HEK293 (cell line): ENCODE measurements at regions not wholly inside any gene's neighbourhood (a gene's known extent, or its start where the extent isn't known, plus 50 kb on each side); places are given as distances from the start of the nearest gene placed in this dataset.

Source experiments
- CTCF ChIA-PET: fragments of 350-600 bp; formaldehyde crosslinking; extraction: SDS; loops from one replicate; lab custom pipeline; 2021; ENCODE audit warnings: antibody characterized with exemption; lab: Yijun Ruan, JAX
- POLR2A ChIA-PET: fragments of 300-600 bp; formaldehyde crosslinking; extraction: SDS; loops from one replicate; lab custom pipeline; 2020; ENCODE audit warnings: antibody characterized with exemption, inconsistent platforms; lab: Yijun Ruan, JAX
- H3K27ac ChIP-seq: fragments of 200-500 bp; sonication (Bioruptor generic); 2 replicates; pipeline ENCODE4 v1.5.1; 2014; ENCODE audit warnings: low read depth, low read length, control low read depth, inconsistent platforms; ENCODE audit errors: extremely low read depth
- H3K36me3 ChIP-seq, 2 experiments: fragments of 200-500 bp in 1 of 2; sonication (Bioruptor generic) in 1 of 2; 1 replicate in 1 of 2; 2 replicates in 1 of 2; pipeline ENCODE4 v1.5.1; 2014 to 2017; ENCODE audit warnings: inconsistent platforms in 2 of 2, low read length in 2 of 2; ENCODE audit not compliant: control insufficient read depth in 2 of 2, insufficient read depth in 1 of 2
- H3K4me1 ChIP-seq: fragments of 200-500 bp; sonication (Bioruptor generic); 2 replicates; pipeline ENCODE4 v1.5.1; 2014; ENCODE audit warnings: mild to moderate bottlenecking, low read length, inconsistent platforms; ENCODE audit not compliant: control insufficient read depth, insufficient read depth
- H3K4me3 ChIP-seq: 2 replicates; pipeline ENCODE4 v1.5.1; 2011; ENCODE audit warnings: low read depth, mild to moderate bottlenecking, control low read depth, low read length, moderate library complexity
- H3K9me3 ChIP-seq: fragments of 200-500 bp; sonication (Bioruptor generic); 2 replicates; pipeline ENCODE4 v1.5.1; 2014; ENCODE audit warnings: low read depth, low read length, inconsistent platforms; ENCODE audit not compliant: control insufficient read depth, insufficient read depth
- GLI2 ChIP-seq: fragments of 450-650 bp; formaldehyde crosslinking; IDR thresholded peaks from 2 replicates; pipeline ENCODE4; 2017; ENCODE audit warnings: missing biosample characterization, missing genetic modification characterization, low read depth, borderline replicate concordance
- KLF7 ChIP-seq: fragments of 450-650 bp; formaldehyde crosslinking; IDR thresholded peaks from 2 replicates; pipeline ENCODE4 v1.5.1; 2016; ENCODE audit warnings: missing biosample characterization, missing genetic modification characterization, borderline replicate concordance
- MYNN ChIP-seq: fragments of 450-650 bp; formaldehyde crosslinking; IDR thresholded peaks from 2 replicates; pipeline ENCODE4 v1.5.1; 2016; ENCODE audit warnings: missing biosample characterization, missing genetic modification characterization, borderline replicate concordance
- ZNF10 ChIP-seq: fragments of 450-650 bp; formaldehyde crosslinking; IDR thresholded peaks from 2 replicates; pipeline ENCODE4 v1.5.1; 2017; ENCODE audit warnings: missing biosample characterization, missing genetic modification characterization
- ZNF19 ChIP-seq: fragments of 450-650 bp; formaldehyde crosslinking; IDR thresholded peaks from 2 replicates; pipeline ENCODE4; 2016; ENCODE audit warnings: missing biosample characterization, missing genetic modification characterization, low read depth
- ZNF202 ChIP-seq: fragments of 450-650 bp; formaldehyde crosslinking; IDR thresholded peaks from 2 replicates; pipeline ENCODE4 v1.5.1; 2016; ENCODE audit warnings: missing biosample characterization, missing genetic modification characterization, borderline replicate concordance
- ZNF214 ChIP-seq: fragments of 450-650 bp; formaldehyde crosslinking; IDR thresholded peaks from 2 replicates; pipeline ENCODE4 v1.5.1; 2017; ENCODE audit warnings: missing biosample characterization, mild to moderate bottlenecking, missing genetic modification characterization, borderline replicate concordance
- ZNF292 ChIP-seq: fragments of 450-650 bp; formaldehyde crosslinking; IDR thresholded peaks from 2 replicates; pipeline ENCODE4 v1.5.1; 2016; ENCODE audit warnings: low read depth, missing biosample characterization, missing genetic modification characterization, borderline replicate concordance
- ZNF423 ChIP-seq: fragments of 450-650 bp; formaldehyde crosslinking; IDR thresholded peaks from 2 replicates; pipeline ENCODE4 v1.5.1; 2016; ENCODE audit warnings: missing biosample characterization, missing genetic modification characterization
- ZNF555 ChIP-seq: fragments of 450-650 bp; formaldehyde crosslinking; conservative IDR thresholded peaks from 2 replicates; pipeline ENCODE4 v1.5.1; 2017; ENCODE audit warnings: missing biosample characterization, mild to moderate bottlenecking, missing genetic modification characterization, inconsistent platforms
- ZNF707 ChIP-seq: fragments of 450-650 bp; formaldehyde crosslinking; IDR thresholded peaks from 2 replicates; pipeline ENCODE4 v1.5.1; 2016; ENCODE audit warnings: missing biosample characterization, missing genetic modification characterization
- TF ChIP-seq, protein P1 (sequence below): fragments of 450-650 bp; formaldehyde crosslinking; IDR thresholded peaks from 2 replicates; pipeline ENCODE4 v1.5.1; 2017; ENCODE audit warnings: missing biosample characterization, missing genetic modification characterization
- TF ChIP-seq, protein P2 (sequence below): fragments of 450-650 bp; formaldehyde crosslinking; IDR thresholded peaks from 2 replicates; pipeline ENCODE4 v1.5.1; 2016; ENCODE audit warnings: missing biosample characterization, missing genetic modification characterization, low read depth
- TF ChIP-seq, protein P3 (sequence below): fragments of 450-650 bp; formaldehyde crosslinking; IDR thresholded peaks from 2 replicates; pipeline ENCODE4 v1.5.0; 2017; ENCODE audit warnings: missing biosample characterization, missing genetic modification characterization, borderline replicate concordance
- TF ChIP-seq, protein P4 (sequence below): fragments of 450-650 bp; formaldehyde crosslinking; IDR thresholded peaks from 2 replicates; pipeline ENCODE4 v1.5.1; 2016; ENCODE audit warnings: missing biosample characterization, missing genetic modification characterization
- TF ChIP-seq, protein P5 (sequence below): fragments of 450-650 bp; formaldehyde crosslinking; IDR thresholded peaks from 2 replicates; pipeline ENCODE4 v1.5.1; 2016; ENCODE audit warnings: missing biosample characterization, missing genetic modification characterization
- TF ChIP-seq, protein P6 (sequence below): fragments of 450-650 bp; formaldehyde crosslinking; IDR thresholded peaks from 2 replicates; pipeline ENCODE4 v1.5.1; 2017; ENCODE audit warnings: missing biosample characterization, missing genetic modification characterization

DNA sequence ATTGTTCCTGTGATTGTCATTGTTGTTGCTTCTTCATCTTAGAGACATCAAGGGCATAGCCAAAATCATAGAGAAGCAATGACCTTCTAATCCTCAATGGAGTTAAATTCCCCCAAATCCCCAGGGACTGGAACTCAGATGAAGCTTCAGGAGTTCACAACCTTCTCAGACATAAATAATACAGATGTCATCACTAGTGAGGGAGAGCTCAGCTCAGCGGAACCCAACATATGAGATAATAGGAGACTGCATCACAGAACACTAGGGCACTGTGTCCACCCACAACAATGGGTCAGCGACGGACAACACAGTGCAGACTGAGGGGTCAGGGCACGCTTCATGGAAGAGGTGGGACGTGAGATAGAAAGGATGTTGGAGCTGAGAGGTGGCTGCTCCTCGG is 1290.4 kb upstream of the TMEM132C start:
- Histone ChIP-seq H3K9me3 (no peaks in the 10 kb centered on the region), H3K27ac (no peak overlapping the region), H3K4me1 (no peaks in the 10 kb centered on the region), H3K4me3 (no peak overlapping the region)
- TF ChIP-seq, protein P1, sequence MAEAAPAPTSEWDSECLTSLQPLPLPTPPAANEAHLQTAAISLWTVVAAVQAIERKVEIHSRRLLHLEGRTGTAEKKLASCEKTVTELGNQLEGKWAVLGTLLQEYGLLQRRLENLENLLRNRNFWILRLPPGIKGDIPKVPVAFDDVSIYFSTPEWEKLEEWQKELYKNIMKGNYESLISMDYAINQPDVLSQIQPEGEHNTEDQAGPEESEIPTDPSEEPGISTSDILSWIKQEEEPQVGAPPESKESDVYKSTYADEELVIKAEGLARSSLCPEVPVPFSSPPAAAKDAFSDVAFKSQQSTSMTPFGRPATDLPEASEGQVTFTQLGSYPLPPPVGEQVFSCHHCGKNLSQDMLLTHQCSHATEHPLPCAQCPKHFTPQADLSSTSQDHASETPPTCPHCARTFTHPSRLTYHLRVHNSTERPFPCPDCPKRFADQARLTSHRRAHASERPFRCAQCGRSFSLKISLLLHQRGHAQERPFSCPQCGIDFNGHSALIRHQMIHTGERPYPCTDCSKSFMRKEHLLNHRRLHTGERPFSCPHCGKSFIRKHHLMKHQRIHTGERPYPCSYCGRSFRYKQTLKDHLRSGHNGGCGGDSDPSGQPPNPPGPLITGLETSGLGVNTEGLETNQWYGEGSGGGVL (tag by site-specific recombination), result no peak
- TF ChIP-seq ZNF214 (tag by site-specific recombination) (no peak), GLI2 (tag by site-specific recombination) (no peak), ZNF423 (tag by site-specific recombination) (no peak), KLF7 (tag by site-specific recombination) (no peak), ZNF555 (no peak), ZNF10 (tag by site-specific recombination) (no peak), ZNF707 (tag by site-specific recombination) (no peak), ZNF202 (tag by site-specific recombination) (no peak), MYNN (no peak), ZNF292 (no peak), ZNF19 (no peak)
- TF ChIP-seq, protein P2, sequence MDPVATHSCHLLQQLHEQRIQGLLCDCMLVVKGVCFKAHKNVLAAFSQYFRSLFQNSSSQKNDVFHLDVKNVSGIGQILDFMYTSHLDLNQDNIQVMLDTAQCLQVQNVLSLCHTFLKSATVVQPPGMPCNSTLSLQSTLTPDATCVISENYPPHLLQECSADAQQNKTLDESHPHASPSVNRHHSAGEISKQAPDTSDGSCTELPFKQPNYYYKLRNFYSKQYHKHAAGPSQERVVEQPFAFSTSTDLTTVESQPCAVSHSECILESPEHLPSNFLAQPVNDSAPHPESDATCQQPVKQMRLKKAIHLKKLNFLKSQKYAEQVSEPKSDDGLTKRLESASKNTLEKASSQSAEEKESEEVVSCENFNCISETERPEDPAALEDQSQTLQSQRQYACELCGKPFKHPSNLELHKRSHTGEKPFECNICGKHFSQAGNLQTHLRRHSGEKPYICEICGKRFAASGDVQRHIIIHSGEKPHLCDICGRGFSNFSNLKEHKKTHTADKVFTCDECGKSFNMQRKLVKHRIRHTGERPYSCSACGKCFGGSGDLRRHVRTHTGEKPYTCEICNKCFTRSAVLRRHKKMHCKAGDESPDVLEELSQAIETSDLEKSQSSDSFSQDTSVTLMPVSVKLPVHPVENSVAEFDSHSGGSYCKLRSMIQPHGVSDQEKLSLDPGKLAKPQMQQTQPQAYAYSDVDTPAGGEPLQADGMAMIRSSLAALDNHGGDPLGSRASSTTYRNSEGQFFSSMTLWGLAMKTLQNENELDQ (tag by site-specific recombination), result no peak
- TF ChIP-seq, protein P3, sequence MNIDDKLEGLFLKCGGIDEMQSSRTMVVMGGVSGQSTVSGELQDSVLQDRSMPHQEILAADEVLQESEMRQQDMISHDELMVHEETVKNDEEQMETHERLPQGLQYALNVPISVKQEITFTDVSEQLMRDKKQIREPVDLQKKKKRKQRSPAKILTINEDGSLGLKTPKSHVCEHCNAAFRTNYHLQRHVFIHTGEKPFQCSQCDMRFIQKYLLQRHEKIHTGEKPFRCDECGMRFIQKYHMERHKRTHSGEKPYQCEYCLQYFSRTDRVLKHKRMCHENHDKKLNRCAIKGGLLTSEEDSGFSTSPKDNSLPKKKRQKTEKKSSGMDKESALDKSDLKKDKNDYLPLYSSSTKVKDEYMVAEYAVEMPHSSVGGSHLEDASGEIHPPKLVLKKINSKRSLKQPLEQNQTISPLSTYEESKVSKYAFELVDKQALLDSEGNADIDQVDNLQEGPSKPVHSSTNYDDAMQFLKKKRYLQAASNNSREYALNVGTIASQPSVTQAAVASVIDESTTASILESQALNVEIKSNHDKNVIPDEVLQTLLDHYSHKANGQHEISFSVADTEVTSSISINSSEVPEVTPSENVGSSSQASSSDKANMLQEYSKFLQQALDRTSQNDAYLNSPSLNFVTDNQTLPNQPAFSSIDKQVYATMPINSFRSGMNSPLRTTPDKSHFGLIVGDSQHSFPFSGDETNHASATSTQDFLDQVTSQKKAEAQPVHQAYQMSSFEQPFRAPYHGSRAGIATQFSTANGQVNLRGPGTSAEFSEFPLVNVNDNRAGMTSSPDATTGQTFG, result no peak
- TF ChIP-seq, protein P4, sequence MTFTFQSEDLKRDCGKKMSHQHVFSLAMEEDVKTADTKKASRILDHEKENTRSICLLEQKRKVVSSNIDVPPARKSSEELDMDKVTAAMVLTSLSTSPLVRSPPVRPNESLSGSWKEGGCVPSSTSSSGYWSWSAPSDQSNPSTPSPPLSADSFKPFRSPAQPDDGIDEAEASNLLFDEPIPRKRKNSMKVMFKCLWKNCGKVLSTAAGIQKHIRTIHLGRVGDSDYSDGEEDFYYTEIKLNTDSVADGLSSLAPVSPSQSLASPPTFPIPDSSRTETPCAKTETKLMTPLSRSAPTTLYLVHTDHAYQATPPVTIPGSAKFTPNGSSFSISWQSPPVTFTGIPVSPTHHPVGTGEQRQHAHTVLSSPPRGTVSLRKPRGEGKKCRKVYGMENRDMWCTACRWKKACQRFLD (tag by site-specific recombination), result no peak
- TF ChIP-seq, protein P5, sequence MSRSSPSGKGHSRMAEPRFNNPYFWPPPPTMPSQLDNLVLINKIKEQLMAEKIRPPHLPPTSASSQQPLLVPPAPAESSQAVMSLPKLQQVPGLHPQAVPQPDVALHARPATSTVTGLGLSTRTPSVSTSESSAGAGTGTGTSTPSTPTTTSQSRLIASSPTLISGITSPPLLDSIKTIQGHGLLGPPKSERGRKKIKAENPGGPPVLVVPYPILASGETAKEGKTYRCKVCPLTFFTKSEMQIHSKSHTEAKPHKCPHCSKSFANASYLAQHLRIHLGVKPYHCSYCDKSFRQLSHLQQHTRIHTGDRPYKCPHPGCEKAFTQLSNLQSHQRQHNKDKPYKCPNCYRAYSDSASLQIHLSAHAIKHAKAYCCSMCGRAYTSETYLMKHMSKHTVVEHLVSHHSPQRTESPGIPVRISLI (tag by site-specific recombination), result no peak
- TF ChIP-seq, protein P6, sequence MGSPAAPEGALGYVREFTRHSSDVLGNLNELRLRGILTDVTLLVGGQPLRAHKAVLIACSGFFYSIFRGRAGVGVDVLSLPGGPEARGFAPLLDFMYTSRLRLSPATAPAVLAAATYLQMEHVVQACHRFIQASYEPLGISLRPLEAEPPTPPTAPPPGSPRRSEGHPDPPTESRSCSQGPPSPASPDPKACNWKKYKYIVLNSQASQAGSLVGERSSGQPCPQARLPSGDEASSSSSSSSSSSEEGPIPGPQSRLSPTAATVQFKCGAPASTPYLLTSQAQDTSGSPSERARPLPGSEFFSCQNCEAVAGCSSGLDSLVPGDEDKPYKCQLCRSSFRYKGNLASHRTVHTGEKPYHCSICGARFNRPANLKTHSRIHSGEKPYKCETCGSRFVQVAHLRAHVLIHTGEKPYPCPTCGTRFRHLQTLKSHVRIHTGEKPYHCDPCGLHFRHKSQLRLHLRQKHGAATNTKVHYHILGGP, result no peak
- TF ChIP-seq, all 188 proteins: peak for 0
- POLR2A ChIA-PET, result no interaction called here
- CTCF ChIA-PET, result no interaction called here
- H3K36me3 ChIP-seq, result no peaks in the 10 kb centered on the region
